Fibroblast of skin of right biceps (primary cell): ENCODE measurements at regions not wholly inside any gene's neighbourhood (a gene's known extent, or its start where the extent isn't known, plus 50 kb on each side); places are given as distances from the start of the nearest gene placed in this dataset.
"Not testable (repeated sequence)": the region's sequence is repeated elsewhere in the genome, so short reads cannot be mapped to it uniquely, and the experiment has no call there.

Source experiments
- DNase-seq: peaks from one replicate; pipeline ENCODE4 v3.0.0-alpha.2; 2013

GRCh38 chr15:26115229-26115943, 252.3 kb upstream of the ATP10A start:
- no peak for DNase-seq

DNA sequence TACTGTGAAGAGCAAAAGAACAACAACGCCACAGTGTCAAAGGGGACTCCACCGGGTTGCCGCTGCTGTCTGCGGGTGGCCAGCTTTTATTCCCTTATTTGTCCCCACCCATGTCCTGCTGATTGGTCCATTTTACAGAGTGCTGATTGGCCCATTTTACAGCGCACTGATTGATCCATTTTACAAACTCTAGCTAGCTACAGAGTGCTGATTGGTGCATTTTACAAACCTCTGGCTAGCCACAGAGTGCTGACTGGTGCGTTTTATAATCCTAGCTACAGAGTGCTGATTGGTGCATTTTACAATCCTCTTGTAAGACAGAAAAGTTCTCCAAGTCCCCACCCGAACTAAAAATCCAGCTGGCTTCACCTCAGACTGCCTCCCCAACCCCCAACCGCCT, 251.0 kb upstream of the ATP10A start:
- not testable (repeated sequence) for DNase-seq

GRCh38 chr15:26113296-26113695, 250.2 kb upstream of the ATP10A start:
- no peak for DNase-seq

DNA sequence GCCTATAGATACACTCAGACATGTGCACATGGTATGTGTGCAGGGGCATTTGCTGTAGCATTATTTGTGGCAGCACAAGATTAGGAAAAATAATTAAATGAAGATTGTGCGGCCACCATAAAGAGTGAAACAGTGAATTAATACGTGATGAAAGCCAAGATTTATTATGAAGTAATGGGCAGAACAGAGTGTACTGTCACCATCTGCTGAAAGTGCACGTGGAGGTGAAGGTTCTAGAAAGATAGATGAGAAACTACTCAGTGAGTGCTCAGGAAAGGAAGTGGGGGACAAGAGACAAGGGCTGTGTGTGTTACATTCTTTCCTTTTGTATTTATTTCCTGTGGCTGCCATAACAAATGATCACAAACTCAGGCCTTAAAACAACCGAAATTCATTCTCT, 246.1 kb upstream of the ATP10A start:
- DNase-seq = no peak

DNA sequence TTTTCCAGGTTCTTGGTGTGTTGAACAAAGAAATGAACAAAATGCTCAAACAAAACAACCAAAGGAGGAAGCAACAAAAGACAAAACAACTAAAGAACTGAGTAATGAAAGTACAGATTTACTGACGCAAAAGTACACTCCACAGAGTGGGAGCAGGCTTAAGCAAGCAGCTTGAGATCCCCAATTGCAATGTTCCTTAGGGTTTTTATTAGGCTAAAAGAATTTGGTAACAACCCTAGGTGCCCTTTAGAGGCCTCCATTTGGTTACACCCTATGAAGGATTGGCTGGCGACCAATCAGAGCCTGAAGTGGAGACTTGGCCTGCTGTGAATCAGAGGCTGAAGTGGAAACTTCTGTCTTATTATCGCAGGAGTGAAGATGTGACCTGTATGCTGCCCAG, 243.4 kb upstream of the ATP10A start:
- no peak for DNase-seq

DNA sequence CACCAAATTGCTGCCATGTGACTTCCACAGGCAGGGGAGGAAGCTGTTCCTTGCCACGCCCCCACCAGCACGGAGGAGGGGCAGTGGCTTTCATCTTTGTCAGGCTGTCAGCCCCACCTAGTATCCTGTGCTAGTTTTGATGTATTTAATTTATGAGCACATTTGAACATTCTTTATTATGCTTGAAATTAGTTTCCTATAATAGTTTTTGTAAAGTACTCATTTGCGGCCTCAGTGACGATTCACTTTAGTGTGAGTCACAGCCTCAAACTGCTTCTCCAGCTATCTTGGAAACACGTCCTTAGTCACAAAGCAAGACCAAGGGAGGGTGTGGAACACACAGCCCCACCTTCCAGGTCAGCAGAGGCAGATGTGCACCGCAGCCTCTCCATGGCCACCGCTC, 239.9 kb upstream of the ATP10A start:
- peak; percentile 75 for DNase-seq

GRCh38 chr15:26102365-26102764, 239.2 kb upstream of the ATP10A start:
- DNase-seq = peak; percentile 26

DNA sequence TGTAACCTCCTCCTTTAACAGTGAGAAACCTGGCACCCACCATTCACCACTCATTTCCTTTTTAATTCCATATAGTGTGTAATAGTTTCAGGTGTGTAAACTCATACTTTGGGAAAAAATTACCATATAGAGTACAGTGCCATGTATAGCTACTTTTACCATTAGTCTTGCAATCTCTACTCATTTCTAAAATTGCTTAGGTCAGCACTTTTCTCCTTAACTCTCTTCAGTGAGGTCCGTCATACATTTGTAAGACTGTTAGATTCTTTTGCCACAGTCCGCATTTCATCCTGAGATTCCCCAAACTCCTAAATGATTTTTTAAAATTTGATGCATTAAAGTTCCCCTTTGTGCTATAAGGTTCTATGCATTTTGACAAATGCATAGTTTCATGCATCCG, 238.3 kb upstream of the ATP10A start:
- no peak for DNase-seq

GRCh38 chr15:26098801-26099200, 235.7 kb upstream of the ATP10A start:
- no peak for DNase-seq

- no peak for DNase-seq
Observed at GRCh38 chr15:26097216-26097615, 234.1 kb upstream of the ATP10A start.

- no peak for DNase-seq
Observed at GRCh38 chr15:26096581-26096980, 233.5 kb upstream of the ATP10A start.

GRCh38 chr15:26095710-26096330, 232.7 kb upstream of the ATP10A start:
- peak; percentile 27 for DNase-seq

DNA sequence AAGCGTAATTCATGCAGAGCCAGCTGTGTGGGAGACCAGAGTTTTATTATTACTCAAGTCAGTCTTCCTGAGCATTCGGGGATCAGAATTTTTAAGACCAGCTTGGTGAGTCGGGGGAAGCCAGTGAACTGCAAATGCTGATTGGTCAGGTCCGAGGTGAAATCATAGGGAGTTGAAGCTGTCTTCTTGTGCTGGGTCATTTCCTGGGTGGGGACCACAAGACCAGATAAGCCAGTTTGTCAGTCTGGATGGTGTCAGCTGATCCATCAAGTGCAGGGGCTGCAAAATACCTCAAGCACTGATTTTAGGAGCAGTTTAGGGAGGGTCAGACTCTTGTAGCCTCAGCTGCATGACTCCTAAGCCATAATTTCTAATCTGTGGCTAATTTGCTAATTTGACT, 228.1 kb upstream of the ATP10A start:
- peak; percentile 34 for DNase-seq

DNA sequence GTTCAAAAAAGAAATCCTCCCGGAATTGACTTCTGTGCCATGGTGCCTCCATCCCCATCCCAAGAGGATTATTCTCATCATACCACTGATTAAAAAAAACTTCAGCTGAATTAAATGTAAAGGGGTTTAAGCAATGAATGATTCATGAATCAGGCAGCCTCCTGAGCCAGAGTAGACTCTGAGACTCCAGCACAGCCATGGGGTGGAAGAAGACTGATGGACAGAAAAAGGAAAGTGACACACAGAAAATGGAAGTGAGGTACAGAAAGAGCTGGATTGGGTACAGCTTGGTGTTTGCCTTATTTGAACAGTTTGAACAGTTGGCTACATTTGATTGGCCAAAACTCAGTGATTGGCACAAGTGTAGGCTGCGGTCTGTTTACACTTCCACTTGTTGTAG, 224.8 kb upstream of the ATP10A start:
- peak; percentile 92 for DNase-seq

GRCh38 chr15:26087395-26087794, 224.3 kb upstream of the ATP10A start:
- peak; percentile 92 for DNase-seq

- DNase-seq = peak; percentile 78
Observed at GRCh38 chr15:26084771-26085170, 221.6 kb upstream of the ATP10A start.

DNA sequence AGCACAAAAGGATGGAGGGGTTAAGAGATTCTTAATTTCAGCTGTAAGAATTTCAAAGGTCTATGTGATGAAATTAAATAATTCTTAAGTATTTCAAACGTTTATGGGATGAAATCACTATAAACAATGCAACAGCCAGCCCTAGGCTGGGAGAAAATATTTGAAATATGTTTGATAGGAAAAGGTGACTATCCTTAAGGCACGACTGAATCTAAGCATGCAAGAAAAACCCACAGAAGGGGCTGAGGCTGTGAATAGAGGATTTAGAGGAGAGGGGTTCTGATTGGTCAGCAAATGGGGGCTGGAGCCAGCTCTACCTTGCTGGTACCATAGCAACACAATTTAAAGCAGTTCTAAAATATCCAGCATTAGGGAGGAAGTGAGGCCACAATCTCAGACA, 220.8 kb upstream of the ATP10A start:
- peak; percentile 73 for DNase-seq

- no peak for DNase-seq
Observed at GRCh38 chr15:26083457-26083856, 220.3 kb upstream of the ATP10A start.

- peak; percentile 96 for DNase-seq
Observed at GRCh38 chr15:26082221-26083109, 219.3 kb upstream of the ATP10A start.

DNA sequence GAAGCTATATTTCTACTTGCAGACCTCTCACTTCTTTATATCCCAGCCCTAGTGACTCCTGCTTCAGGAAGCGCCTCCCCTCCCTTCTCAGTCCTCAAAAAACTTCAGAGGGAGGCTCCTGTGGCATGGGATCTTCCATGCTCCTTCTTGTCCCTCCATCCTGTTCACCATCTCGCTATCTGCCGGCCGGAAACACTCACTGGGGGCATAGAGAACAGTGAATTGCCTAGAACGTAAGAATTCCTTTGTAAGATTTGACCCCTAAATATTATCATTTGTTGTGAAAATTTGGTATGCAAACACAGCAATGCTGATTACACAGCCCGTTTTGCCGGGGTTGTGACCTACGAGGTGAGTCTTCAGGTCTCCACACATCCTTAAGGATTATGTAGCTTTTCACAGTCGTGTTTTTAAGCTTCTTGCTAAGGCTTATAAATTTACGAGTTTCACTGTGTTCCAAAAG, 218.7 kb upstream of the ATP10A start:
- DNase-seq = no peak

DNA sequence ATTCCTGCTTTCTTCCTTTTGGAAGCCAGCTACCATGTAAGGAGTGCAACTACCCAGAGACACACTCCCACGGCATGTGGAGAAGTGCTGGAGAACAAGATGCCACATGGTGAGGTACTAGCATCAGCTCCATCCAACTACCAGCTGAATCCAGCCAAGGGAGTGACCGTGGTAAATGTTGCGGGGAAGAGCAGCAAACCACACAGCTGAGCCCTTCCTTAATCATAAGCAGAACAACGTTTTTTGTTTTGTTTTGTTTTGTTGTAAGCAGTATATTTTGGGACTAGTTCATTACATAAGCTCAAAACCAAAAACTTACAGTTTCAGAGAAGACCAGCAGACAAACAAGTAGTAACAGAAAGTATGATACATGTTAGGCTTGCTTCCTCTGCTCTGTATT, 212.6 kb upstream of the ATP10A start:
- DNase-seq = no peak

DNA sequence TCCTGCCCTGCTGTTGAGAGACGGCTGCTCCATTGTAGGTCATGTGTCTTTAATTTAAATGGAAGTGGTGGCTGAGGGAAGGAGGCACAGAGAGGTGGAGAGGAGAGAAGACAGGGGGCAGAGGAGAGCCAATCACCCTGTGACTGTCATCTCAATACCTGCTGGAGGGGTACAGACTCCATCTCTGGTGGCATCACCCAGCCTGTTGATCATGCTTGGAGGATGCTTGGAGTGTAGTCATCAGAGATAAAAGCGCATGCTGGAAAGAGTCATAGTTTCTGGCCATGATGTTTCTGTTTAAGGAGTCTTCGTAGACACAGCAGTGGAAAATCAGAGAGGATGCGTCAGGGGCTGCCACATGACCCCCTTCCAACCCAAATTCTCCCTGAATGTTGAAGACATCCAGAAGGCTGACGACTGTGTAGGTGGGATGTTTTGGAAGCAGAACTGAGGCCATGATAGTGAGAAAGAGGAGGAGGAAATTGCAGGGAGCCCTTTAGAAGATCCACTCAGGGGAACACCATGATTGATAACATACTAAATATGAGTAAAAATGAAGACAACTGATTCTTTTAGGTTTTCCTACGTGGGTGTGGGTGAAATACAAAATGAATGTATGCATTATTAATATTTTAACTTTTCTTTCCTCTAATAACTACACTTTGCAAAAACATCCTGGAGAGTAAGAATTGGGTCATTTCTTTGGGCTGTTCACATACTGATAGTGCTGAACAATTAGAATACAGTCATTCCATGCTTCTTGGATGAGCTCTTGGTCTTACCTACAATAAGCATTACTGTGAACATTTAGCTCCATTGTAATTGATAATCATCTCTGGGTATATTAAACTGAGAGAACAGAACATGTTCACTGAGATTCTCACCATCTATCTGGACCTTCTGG, 210.6 kb upstream of the ATP10A start:
- DNase-seq = no peak

DNA sequence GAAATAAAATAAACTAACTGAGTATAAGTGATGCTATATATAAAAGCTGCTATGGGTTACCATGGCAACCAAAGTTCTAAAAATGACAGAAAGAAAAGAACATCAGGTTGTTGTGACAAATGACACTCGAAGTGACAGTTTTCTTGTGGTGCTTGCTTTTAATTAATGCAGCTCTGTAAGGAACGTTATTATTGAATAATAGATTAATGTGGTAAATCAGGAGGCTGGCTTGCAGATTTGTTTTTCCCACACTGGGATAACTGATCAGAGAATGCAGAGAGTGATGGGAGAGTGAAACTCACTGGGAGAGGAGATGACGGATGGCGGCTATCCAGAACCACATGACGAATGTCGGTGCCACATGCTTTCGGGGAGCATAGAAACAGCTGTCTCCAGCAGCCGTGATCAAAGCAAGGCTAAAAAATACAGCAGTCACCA, 207.0 kb upstream of the ATP10A start:
- DNase-seq = peak; percentile 55
